Osteocyte (in vitro differentiated cells): ENCODE measurements at regions not wholly inside any gene's neighbourhood (a gene's known extent, or its start where the extent isn't known, plus 50 kb on each side); places are given as distances from the start of the nearest gene placed in this dataset.

Experiments used
- DNase-seq: peaks from one replicate; pipeline ENCODE4 v3.0.0; 2021; ENCODE audit warnings: mixed read lengths; ENCODE audit not compliant: unreplicated experiment; ENCODE audit errors: extremely low spot score
- H3K27ac Mint-ChIP-seq: one replicate; pipeline ENCODE4 v1.8.0; 2021; ENCODE audit warnings: mild to moderate bottlenecking, mixed read lengths; ENCODE audit not compliant: unreplicated experiment
- H3K27me3 Mint-ChIP-seq: one replicate; pipeline ENCODE4 v1.8.0; 2021; ENCODE audit warnings: mixed read lengths; ENCODE audit not compliant: unreplicated experiment
- H3K36me3 Mint-ChIP-seq: one replicate; pipeline ENCODE4 v1.8.0; 2021; ENCODE audit warnings: mixed read lengths; ENCODE audit not compliant: unreplicated experiment
- H3K4me1 Mint-ChIP-seq: one replicate; pipeline ENCODE4 v1.8.0; 2021; ENCODE audit warnings: mixed read lengths; ENCODE audit not compliant: unreplicated experiment
- H3K4me3 Mint-ChIP-seq: one replicate; pipeline ENCODE4 v1.8.0; 2021; ENCODE audit warnings: mild to moderate bottlenecking, moderate library complexity, mixed read lengths; ENCODE audit not compliant: unreplicated experiment
- H3K9me3 Mint-ChIP-seq: one replicate; pipeline ENCODE4 v1.8.0; 2021; ENCODE audit warnings: mixed read lengths; ENCODE audit not compliant: unreplicated experiment
- TF ChIP-seq, protein P1 (sequence below): fragments of 200-600 bp; sonication (generic); IDR thresholded peaks from 2 replicates; pipeline ENCODE4 v1.5.0; 2021; ENCODE audit warnings: antibody characterized with exemption, mild to moderate bottlenecking, moderate library complexity

DNA sequence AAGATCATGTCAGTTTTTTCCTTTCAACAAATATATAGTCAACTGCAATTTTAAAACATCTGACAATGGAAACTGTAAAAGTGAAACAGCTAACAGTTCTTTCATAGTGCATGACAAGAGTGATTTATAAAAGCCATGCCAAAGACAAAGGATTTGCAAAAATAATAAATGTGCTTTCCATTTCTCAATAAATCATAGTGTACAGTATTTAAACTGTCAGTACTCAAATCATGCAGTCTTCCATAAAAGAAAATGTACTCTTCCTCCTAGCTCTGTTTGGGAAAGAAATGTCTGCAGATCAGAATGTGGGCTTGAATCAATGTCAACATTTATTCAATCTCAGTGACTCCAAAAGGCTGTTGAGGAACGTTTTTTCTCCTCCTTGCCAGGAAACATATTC is 131.7 kb upstream of the PDE1A start:
- peak overlapping the region; percentile 19 for H3K27ac Mint-ChIP-seq
- no peak for DNase-seq
- TF ChIP-seq, protein P1, sequence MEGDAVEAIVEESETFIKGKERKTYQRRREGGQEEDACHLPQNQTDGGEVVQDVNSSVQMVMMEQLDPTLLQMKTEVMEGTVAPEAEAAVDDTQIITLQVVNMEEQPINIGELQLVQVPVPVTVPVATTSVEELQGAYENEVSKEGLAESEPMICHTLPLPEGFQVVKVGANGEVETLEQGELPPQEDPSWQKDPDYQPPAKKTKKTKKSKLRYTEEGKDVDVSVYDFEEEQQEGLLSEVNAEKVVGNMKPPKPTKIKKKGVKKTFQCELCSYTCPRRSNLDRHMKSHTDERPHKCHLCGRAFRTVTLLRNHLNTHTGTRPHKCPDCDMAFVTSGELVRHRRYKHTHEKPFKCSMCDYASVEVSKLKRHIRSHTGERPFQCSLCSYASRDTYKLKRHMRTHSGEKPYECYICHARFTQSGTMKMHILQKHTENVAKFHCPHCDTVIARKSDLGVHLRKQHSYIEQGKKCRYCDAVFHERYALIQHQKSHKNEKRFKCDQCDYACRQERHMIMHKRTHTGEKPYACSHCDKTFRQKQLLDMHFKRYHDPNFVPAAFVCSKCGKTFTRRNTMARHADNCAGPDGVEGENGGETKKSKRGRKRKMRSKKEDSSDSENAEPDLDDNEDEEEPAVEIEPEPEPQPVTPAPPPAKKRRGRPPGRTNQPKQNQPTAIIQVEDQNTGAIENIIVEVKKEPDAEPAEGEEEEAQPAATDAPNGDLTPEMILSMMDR: no peak
- peaks cover 6% of the 10 kb centered on the region for H3K36me3 Mint-ChIP-seq
- H3K9me3 Mint-ChIP-seq: peaks cover 7% of the 10 kb centered on the region
- H3K4me1 Mint-ChIP-seq: peaks cover 12% of the 10 kb centered on the region
- no peaks in the 10 kb centered on the region for H3K27me3 Mint-ChIP-seq
- no peak overlapping the region for H3K4me3 Mint-ChIP-seq

DNA sequence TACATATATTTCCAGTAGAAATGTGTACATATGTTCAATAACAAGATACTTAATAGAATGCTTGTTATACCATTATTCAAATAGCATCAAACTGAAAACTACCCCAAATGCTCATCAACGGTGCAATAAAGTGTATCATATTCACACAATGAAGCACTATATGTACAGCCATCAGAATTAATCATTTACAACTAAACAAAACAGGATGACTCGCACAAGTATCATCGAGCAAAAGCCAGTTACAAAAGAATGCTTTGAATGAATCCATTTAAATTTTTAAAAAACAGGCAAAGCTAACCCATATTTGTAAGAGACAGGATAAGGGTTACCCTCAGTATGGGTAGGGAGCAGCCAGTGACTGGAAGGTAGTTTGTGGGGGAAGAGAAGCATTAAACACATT is 132.8 kb upstream of the PDE1A start:
- Mint-ChIP-seq H3K27ac (no peak overlapping the region), H3K36me3 (peaks cover 6% of the 10 kb centered on the region), H3K4me1 (peaks cover 12% of the 10 kb centered on the region), H3K4me3 (no peak overlapping the region), H3K9me3 (peaks cover 7% of the 10 kb centered on the region), H3K27me3 (no peaks in the 10 kb centered on the region)
- DNase-seq: no peak
- TF ChIP-seq, protein P1: no peak

GRCh38 chr2:182565911-182566567 is 139.2 kb upstream of the PDE1A start:
- Mint-ChIP-seq H3K4me3 (no peak overlapping the region), H3K9me3 (peaks cover 7% of the 10 kb centered on the region), H3K36me3 (peaks cover 4% of the 10 kb centered on the region), H3K27me3 (no peaks in the 10 kb centered on the region), H3K27ac (no peak overlapping the region), H3K4me1 (peaks cover 3% of the 10 kb centered on the region)
- TF ChIP-seq, protein P1: no peak
- no peak for DNase-seq

GRCh38 chr2:182573553-182573952 is 142.5 kb upstream of the DNAJC10 start:
- Mint-ChIP-seq H3K27me3 (no peaks in the 10 kb centered on the region), H3K4me1 (no peaks in the 10 kb centered on the region), H3K27ac (no peak overlapping the region), H3K36me3 (no peaks in the 10 kb centered on the region), H3K4me3 (no peak overlapping the region), H3K9me3 (peaks cover 4% of the 10 kb centered on the region)
- TF ChIP-seq, protein P1: no peak
- no peak for DNase-seq

GRCh38 chr2:182577816-182578215 is 138.2 kb upstream of the DNAJC10 start:
- DNase-seq: no peak
- Mint-ChIP-seq H3K9me3 (peaks cover 4% of the 10 kb centered on the region), H3K27me3 (no peaks in the 10 kb centered on the region), H3K4me3 (no peak overlapping the region), H3K36me3 (no peaks in the 10 kb centered on the region), H3K27ac (no peak overlapping the region), H3K4me1 (peaks cover 23% of the 10 kb centered on the region)
- TF ChIP-seq, protein P1: no peak
